HG03066 (cell line): ENCODE measurements at regions not wholly inside any gene's neighbourhood (a gene's known extent, or its start where the extent isn't known, plus 50 kb on each side); places are given as distances from the start of the nearest gene placed in this dataset.
"Not testable (repeated sequence)": the region's sequence is repeated elsewhere in the genome, so short reads cannot be mapped to it uniquely, and the experiment has no call there.

Source experiments
- ATAC-seq: cut with Tn5 transposase; IDR thresholded peaks from one replicate; pipeline ENCODE4 v1.9.1; 2021; ENCODE audit warnings: low read depth; ENCODE audit not compliant: unreplicated experiment

DNA sequence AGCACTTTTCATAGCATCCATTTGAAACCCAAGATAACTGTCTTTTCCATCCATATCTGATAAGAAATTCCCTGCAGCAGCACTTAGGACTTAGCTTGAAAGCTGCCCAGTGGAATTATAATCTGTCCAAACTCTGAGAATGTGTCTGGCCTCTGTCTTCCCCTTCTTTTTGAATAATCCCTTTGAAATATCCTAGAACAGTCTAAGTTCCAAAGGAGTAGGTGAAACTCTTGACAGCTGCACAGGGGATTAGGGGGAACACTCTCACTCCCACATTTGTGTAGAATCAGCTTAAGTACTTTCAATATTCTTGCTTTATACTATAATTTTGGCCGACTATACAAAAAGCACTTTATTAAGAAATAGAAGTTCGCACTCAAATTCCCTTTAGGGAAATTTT is 157.7 kb downstream of the PAPSS1 start:
- ATAC-seq = no peak

DNA sequence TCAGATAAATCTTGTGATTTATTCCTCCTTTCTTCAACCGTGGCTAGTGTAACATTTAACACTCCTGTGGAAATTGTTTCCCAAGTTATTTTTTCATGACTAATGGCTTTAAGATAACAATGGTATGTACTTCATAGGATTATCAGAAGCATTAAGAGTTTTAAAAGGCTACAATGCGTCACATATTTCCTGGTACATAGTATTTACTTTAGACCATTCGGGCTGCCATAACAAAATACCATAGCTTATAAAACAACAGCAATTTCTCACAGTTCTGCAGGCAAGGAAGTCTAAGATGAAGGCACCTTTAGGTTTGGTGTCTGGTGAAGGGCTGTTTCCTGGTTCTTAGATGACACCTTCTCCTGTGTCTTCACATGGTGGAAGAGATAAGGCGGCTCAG is 158.6 kb downstream of the PAPSS1 start:
- no peak for ATAC-seq

DNA sequence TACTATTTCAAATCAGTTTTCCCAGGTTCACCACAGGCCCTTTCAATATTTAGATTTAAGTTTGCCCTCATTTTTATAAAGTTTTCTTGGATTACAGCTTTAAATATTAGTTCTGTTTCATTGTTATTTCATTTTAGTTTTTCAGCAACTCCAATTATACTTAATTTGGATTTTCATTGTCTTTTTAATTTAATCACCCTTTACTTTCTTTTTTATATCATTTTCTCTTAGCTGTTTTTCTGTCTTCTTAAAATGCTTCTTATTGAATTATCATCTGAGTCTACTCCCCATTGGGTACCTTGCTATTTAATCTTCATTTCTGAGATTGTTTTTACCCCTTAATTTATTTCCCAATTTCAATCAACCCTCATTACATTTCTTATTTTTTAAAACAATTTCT is 160.4 kb downstream of the PAPSS1 start:
- ATAC-seq = no peak

DNA sequence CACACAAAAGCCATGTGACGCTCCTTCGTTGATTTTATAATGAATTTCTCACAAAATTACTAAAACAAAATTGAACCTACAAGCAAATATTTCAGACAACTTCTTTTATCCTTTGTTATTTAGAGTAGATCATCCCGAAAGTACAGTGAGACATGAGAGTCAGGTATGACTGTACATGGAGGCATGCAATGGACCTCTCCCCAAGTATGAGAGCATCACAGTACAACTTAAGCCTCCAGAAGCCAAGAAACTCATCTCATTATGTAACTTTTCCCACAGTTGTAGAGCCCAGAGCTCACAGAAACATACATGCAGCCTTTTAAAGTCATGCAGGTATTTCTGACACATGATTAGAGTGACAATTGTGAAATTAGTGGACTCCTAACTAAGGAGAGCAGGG is 167.7 kb downstream of the PAPSS1 start:
- no peak for ATAC-seq

DNA sequence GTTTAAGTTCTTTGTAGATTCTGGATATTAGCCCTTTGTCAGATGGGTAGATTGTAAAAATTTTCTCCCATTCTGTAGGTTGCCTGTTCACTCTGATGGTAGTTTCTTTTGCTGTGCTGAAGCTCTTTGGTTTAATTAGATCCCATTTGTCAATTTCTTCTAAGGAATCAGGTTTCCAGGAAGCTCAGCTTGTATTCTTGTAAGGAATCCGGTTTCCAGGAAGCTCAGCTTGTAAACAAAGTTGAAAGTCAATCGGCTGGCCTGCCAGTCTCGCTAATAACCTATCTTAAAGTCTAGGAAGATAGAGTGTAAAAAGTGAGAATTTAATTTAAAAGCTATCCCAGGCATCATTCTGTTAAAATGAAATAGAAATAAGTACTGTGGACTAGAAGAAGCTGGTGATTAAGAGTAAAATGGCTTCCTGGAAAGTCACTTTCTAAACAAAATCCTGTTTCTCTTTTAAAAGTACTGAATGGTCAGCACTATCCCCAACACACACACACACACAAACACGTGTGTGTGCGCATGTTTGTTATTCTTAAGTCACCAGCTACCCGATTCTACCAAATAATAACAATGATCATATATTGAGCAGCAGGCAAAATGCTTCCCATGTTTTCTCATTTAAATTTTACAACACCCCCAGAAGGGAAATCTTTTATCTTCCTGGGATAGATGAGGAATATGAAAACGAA is 171.7 kb downstream of the PAPSS1 start:
- no peak for ATAC-seq

DNA sequence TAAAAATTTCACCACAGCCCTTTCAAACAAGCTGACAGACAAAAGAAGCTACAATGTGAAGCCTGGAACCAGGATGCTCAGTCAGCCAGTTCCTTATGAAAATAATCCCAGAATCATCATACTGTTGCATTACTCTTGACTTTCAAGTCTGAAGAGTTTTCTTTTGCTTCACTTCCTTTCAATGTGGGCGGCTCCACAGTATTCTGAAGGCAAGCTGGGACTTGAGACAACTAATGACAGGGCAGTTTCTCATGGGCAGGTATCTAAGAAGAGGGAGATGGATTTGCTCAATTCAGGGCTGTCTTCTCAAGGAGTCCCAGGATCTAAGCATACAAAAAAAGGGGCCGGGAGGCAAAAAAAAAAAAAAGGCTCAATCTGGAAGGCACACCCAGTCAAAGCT is 173.4 kb downstream of the PAPSS1 start:
- ATAC-seq = no peak

DNA sequence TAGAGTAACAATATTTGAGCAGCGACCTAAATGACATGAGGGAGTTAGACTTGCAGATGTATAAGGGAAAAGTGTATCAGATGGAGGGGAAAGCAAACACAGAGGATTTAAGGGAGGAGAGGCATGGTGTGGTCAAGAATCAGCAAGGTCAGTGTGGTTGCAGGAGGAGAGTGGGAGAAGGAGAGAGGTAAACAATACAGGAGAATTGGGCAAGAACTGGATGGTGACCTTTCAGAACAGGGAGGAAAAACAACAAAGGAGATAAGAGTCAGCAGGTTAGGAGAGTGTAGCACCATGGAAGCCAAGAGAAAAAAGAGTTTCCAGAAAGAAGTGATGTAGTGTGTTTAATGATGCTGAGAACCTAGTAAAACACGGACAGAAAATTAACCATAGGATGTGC is 178.5 kb downstream of the PAPSS1 start:
- no peak for ATAC-seq

DNA sequence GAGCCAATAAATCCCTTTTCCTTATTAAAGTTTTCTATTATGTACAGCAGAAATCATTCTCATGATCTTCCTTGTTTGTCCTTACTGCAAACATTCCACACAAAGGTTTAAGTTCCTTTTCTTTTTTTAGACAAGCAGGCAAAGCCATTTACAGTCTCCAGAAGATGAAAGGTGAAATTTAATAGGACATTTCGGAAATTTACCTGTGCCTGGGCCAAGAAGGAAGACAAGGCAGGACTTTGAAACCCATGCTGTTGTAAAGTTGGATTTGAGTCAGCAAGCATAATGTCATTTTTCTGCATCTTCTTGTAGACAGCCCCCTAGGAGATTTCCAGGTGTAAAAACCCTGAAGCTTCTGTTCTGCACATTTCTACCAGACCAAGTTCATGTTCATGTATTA is 188.1 kb downstream of the PAPSS1 start:
- no peak for ATAC-seq

DNA sequence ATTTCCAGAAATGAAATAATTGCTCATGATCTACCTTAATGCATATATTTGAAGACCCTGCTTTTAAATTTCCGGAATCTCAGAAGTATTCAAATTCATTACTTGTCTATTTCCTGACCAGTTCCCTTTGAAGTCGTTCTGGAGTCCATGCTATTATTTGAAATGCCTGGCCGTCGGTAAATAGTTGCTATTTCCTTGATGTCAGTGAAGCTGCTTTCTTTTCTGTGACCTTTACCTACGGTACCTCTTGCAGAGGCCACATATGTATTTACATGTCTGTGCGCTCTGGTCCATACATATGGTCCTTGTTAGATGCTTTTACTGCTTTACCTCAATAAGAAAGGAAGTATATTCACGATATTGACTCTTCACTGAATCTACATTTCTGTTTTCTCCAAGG is 199.7 kb downstream of the PAPSS1 start:
- ATAC-seq = no peak

DNA sequence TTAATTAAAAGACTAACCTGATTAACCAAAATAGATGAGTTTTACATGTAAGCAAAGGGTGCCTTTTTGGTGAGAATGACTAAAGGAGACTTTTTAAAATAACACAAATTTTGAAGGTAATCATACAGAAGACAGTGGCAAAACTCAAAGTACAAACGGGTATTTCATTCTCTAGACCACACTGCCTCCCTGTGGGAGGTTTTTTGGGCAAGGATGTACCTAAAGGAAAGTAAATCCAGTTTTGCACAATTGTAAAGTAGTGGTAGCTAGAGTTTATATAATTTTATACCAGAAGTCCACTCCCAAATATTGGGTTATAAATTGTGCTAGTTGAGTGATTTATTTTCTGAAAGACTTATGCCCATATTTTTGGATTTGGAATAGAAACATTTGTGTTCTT is 201.0 kb downstream of the PAPSS1 start:
- no peak for ATAC-seq

DNA sequence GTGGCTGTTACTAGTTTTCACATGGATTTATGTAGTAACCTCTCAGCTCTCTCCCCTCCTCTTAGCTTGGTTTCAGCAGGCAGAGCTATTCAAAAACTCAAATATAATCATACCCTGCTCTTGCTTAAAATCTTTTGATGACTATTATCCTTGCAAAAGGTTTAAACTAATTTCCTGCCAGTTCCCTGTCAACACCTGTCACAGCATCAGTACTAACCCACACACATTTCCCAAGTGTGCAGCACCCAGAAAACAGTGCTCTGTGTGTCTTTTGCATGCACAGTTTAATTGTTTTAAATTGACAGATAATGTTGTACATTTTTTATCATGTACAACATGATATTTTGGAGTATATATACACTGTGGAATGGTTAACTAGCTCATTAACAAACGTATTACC is 202.0 kb downstream of the PAPSS1 start:
- no peak for ATAC-seq

DNA sequence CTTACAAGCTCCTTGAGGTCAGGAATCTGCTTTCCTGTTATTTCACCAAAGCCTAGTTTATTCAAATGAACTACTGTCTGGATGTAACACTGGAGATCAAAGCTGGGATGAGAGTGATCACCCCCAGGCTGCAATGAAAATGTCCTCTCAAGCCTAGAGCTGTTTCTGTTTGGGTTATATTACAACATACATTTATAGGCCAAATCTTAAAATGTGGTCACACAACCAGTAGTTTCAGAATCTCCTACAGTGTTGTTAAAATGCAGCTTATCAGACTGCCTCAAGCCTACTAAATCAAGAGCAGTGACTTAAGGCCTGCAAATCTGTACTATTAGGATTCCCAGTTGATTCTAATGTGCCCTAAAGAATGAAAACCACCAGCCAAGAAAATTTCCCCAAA is 207.5 kb downstream of the PAPSS1 start:
- no peak for ATAC-seq

DNA sequence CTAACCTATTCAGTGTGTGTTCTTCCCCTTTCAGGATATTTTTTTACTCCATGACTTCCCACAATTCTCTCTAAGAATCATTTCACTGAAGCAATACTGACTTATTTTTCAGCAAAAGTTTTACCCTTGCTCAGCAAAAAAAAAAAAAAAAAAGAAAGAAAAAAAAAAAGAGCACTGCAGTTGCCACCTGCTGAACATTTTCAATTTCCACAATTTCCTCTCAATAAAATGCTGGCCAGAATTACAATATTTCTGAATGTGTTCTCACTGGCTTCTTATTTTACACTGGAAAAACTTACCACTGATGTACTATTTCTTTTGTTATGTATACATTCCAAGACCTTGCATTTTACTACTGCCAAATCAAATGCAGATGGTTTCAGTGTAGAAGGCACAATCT is 210.4 kb downstream of the PAPSS1 start:
- ATAC-seq = no peak

DNA sequence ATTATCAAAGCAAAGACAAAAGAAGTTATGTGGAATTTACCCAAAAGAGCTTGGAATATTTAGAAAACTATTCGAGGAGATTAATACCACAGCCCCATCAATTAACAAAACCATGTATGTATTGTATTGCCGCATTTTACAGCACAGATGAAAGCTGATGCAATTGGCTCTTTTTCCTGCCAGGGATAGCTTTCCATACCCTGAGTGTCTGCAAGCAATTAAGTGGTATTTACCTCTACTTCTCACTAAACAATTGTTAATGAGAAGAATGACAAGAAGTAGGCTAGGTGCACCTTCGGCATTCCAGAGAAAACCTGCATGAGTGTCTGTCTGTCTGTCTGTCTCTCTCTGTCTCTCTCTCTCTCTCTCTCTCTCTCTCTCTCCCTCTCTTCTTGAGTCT is 219.5 kb downstream of the PAPSS1 start:
- ATAC-seq = no peak

DNA sequence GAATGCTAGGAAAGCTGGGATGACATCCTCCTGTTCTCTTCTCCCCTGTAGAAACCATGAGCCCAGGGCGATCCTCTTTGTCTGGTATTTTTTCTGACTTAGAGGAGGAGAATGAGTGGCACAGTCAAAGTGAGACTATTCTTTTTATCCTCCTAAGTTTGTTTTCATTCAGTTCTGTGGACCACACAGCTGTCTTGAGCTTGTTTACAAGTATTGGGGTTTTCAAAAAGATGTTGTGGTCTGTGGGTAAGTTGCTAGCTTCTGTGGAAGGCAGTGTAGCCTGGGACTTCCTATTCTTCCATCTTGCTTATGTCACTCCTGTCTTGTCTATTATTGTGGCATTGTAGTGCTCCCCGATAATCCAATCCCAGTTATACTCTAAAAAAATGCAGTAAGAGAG is 223.0 kb downstream of the PAPSS1 start:
- no peak for ATAC-seq

DNA sequence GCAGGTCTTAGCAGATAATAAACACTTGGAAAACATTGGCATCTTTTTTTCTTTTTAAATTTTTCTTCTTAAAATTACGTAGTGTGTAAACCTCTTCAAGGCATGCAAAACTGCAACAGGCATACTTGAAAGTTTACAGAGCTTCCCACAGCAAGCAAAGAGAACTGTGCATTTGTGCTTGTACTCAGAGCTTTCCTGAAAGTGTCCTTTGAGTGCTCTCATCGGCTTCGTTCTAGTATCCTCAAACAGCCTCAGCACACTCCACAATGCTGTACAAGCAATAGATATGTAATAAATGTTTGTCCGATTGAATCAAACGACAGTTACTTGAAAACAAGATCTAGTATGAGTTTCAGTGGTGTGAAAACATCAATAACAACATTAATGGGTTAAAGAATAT is 227.5 kb downstream of the PAPSS1 start:
- ATAC-seq = no peak

DNA sequence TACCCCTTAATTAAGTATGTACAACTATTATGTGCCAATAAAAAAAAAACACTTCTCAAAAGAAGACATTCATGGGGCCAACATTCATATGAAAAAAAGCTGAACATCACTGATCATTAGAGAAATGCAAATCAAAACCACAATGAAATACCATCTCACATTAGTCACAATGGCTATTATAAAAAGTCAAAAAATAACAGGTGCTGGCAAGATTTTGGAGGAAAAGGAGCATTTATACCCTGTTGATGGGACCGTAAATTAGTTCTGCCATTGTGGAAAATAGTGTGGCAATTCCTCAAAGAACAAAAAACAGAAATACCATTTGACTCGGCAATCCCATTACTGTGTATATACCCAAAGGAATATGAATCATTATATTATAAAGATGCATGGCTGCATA is 229.9 kb downstream of the PAPSS1 start:
- no peak for ATAC-seq

DNA sequence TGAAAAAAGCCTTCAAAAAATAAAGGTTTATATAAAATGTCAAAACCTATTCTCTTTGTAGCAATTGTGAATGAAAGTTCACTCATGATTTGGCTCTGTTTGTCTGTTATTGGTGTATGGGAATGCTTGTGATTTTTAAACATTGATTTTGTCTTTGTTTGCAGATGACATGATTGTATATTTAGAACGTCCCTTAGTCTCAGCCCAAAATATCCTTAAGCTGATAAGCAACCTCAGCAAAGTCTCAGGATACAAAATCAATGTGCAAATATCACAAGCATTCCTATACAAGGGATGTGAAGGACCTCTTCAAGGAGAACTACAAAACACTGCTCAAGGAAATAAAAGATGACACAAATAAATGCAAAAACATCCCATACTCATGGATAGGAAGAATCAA is 236.4 kb downstream of the PAPSS1 start:
- not testable (repeated sequence) for ATAC-seq

DNA sequence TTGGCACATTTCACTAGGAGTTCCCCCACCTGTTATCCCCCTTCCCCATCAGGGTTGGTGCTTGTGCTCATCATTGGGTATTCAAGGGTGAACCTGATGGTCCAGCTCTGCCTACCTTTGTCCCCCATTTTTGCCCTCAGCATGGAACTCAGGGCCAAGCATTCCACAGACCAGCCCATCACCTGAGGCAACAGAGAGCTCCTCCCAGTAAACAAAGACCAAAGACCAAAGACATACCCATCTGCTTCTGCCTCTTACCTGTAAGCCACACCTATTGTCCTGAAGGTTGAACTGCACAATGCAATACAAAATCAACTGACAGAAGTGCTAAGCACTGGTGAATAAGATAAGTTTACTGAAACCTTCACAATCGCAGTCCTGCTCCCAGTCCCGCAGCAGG is 237.5 kb downstream of the PAPSS1 start:
- ATAC-seq = no peak

DNA sequence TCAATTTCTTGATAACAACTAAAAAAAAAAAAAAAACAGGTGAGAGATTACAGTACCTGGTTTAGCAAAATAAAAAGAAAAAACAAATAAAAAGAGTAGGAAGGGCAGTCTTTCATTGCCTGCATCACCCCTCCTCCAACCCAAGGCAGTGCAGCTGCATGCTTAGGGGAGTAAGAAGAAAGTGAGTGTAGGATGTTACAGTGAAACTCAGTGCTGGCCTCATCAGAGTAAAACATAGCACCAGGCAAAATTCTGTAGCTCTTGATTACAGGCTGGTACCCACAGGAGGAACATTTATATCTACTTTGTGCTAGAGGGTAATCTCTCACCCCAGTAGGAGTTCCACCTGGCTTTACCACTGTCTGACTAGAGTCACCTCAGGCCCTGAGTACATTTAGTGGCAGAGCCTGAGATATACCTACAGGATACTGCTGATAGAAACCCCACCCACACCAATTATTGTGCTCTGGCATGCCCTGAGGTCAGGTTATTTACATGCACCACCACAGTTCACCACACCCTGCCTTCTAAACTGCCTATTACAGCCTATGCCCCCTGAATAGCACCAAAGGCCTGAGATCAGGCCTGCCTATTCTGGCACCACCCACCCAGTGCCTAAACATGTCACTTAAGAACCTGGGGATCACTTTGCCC is 241.6 kb downstream of the PAPSS1 start:
- ATAC-seq = no peak

DNA sequence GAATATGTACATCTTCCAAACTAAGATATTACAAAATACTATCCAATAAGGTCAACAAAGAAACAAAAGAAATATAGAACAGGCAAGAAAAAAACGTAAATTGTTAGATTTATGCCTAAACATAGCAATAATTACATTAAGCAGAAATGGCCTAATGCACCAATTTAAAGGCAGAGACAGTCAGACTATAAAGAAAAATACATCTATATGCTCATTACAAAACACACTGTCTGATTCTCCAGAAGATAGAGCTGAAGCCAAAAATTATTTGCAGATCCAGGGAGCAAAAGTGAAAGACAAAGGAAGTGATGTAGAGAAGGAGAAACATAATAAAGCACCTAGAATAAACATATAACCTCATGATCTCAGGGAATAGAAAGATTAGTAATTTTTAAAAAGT is 246.9 kb downstream of the PAPSS1 start:
- ATAC-seq = no peak

DNA sequence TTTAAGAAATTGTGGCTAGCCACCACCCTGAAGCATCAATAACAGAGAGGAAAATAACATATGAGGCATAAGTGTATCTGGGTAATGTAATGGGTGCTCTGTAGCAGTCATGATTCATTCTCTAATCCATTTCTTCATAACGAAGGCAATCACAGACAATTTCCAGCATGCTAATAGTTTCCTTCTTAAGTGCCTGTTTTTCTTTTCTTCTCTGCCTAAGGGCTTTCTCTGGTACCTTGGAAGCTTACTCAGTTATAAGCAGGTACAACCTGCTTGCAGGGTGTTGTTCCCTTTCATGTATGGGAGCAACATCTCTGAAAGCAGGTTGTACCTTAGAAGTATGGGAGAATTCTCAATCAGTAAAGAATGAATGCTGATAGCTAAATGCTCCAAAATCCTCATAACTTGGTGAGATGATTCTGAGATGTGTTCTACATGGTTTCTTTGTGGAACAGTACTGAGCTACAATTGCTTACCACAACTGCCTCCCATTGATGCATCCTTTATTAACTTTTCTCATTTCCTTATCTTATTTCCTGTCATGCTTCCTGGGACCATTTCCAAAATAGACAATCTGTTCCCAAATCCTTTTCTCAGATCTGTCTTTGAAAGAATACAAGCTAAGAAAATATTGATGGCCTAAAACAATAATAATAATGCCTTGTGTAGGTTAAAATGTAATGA is 247.6 kb downstream of the PAPSS1 start:
- no peak for ATAC-seq
